SK-N-SH treated with all-trans-retinoic acid at 6 μM for 48 hours (cell line): ENCODE measurements at regions not wholly inside any gene's neighbourhood (a gene's known extent, or its start where the extent isn't known, plus 50 kb on each side); places are given as distances from the start of the nearest gene placed in this dataset.

Experiments
- ATAC-seq: fragments of 200-7000 bp; cut with Tn5 transposase; 3 replicates; pipeline ENCODE4 v1.9.1; 2020; ENCODE audit warnings: mild to moderate bottlenecking, moderate library complexity
- ARNTL ChIP-seq: fragments of 450-650 bp; formaldehyde crosslinking; IDR thresholded peaks from 2 replicates; pipeline ENCODE4 v1.5.0; 2020; ENCODE audit warnings: low read depth, mild to moderate bottlenecking, moderate library complexity, borderline replicate concordance
- CREB5 ChIP-seq: fragments of 250-450 bp; sonication (Bioruptor Pico); IDR thresholded peaks from 2 replicates; pipeline ENCODE4 v1.5.1; 2020; ENCODE audit warnings: low read depth, mild to moderate bottlenecking, moderate library complexity
- CSDC2 ChIP-seq: fragments of 250-450 bp; sonication (Bioruptor Pico); IDR thresholded peaks from 2 replicates; pipeline ENCODE4 v1.5.0; 2020; ENCODE audit warnings: mild to moderate bottlenecking, moderate library complexity
- CSRNP3 ChIP-seq: fragments of 250-450 bp; sonication (Bioruptor Pico); IDR thresholded peaks from 2 replicates; pipeline ENCODE4 v1.5.1; 2021; ENCODE audit warnings: mild to moderate bottlenecking, moderate library complexity
- ESRRG ChIP-seq: fragments of 250-450 bp; sonication (Bioruptor Pico); IDR thresholded peaks from 2 replicates; pipeline ENCODE4 v1.6.1; 2021; ENCODE audit warnings: mild to moderate bottlenecking
- GLIS3 ChIP-seq: fragments of 250-450 bp; sonication (Bioruptor Pico); IDR thresholded peaks from 2 replicates; pipeline ENCODE4 v1.5.0; 2020; ENCODE audit warnings: mild to moderate bottlenecking, moderate library complexity
- ISL1 ChIP-seq: fragments of 250-450 bp; sonication (Bioruptor Pico); IDR thresholded peaks from 2 replicates; pipeline ENCODE4 v2.1.2; 2022; ENCODE audit warnings: mild to moderate bottlenecking, moderate library complexity
- OSR1 ChIP-seq: fragments of 250-450 bp; sonication (Bioruptor Pico); IDR thresholded peaks from 2 replicates; pipeline ENCODE4 v1.8.0; 2022; ENCODE audit warnings: moderate library complexity, mild to moderate bottlenecking, inconsistent platforms
- PATZ1 ChIP-seq: fragments of 250-450 bp; sonication (Bioruptor Pico); IDR thresholded peaks from 2 replicates; pipeline ENCODE4 v1.8.0; 2020; ENCODE audit warnings: mild to moderate bottlenecking, moderate library complexity, borderline replicate concordance
- POU6F1 ChIP-seq: fragments of 250-450 bp; sonication (Bioruptor Pico); IDR thresholded peaks from 2 replicates; pipeline ENCODE4 v1.8.0; 2021; ENCODE audit warnings: low read depth, mild to moderate bottlenecking, moderate library complexity, borderline replicate concordance
- PPARA ChIP-seq: fragments of 250-450 bp; sonication (Bioruptor Pico); IDR thresholded peaks from 2 replicates; pipeline ENCODE4 v1.5.0; 2020; ENCODE audit warnings: mild to moderate bottlenecking, borderline replicate concordance
- RARB ChIP-seq: fragments of 250-450 bp; sonication (Bioruptor Pico); IDR thresholded peaks from 2 replicates; pipeline ENCODE4 v1.8.0; 2021; ENCODE audit warnings: mild to moderate bottlenecking, moderate library complexity
- TCF4 ChIP-seq: fragments of 250-450 bp; sonication (Bioruptor Pico); IDR thresholded peaks from 2 replicates; pipeline ENCODE4 v1.8.0; 2021; ENCODE audit warnings: mild to moderate bottlenecking, moderate library complexity, borderline replicate concordance
- TOX ChIP-seq: fragments of 250-450 bp; sonication (Bioruptor Pico); IDR thresholded peaks from 2 replicates; pipeline ENCODE4 v1.8.0; 2021; ENCODE audit warnings: mild to moderate bottlenecking, moderate library complexity, borderline replicate concordance
- TSHZ2 ChIP-seq: fragments of 250-450 bp; sonication (Bioruptor Pico); IDR thresholded peaks from 2 replicates; pipeline ENCODE4 v1.5.0; 2020; ENCODE audit warnings: mild to moderate bottlenecking, moderate library complexity
- ZC3H10 ChIP-seq: fragments of 250-450 bp; sonication (Bioruptor Pico); IDR thresholded peaks from 2 replicates; pipeline ENCODE4 v1.5.1; 2021; ENCODE audit warnings: mild to moderate bottlenecking, moderate library complexity
- ZFP3 ChIP-seq: fragments of 250-450 bp; sonication (Bioruptor Pico); IDR thresholded peaks from 2 replicates; pipeline ENCODE4 v1.5.0; 2020; ENCODE audit warnings: mild to moderate bottlenecking, moderate library complexity
- ZFP30 ChIP-seq: fragments of 450-650 bp; formaldehyde crosslinking; IDR thresholded peaks from 2 replicates; pipeline ENCODE4 v1.5.0; 2022; ENCODE audit warnings: mild to moderate bottlenecking, moderate library complexity
- ZNF565 ChIP-seq: fragments of 450-650 bp; formaldehyde crosslinking; conservative IDR thresholded peaks from 2 replicates; pipeline ENCODE4 v1.5.0; 2020; ENCODE audit warnings: low read depth, mild to moderate bottlenecking, moderate library complexity
- ZNF70 ChIP-seq: fragments of 450-650 bp; formaldehyde crosslinking; IDR thresholded peaks from 2 replicates; pipeline ENCODE4 v1.5.0; 2020; ENCODE audit warnings: mild to moderate bottlenecking, moderate library complexity
- ZNF8 ChIP-seq: fragments of 450-650 bp; formaldehyde crosslinking; IDR thresholded peaks from 2 replicates; pipeline ENCODE4 v1.5.0; 2020; ENCODE audit warnings: mild to moderate bottlenecking, moderate library complexity

- no peak for ATAC-seq
- no peak for TF ChIP-seq GLIS3 (CRISPR knock-in tag)
- TF ChIP-seq TSHZ2: no peak
- no peak for TF ChIP-seq ZFP30
- TF ChIP-seq RARB: no peak
- TF ChIP-seq POU6F1 (CRISPR knock-in tag): no peak
- no peak for TF ChIP-seq OSR1 (CRISPR knock-in tag)
- TF ChIP-seq ARNTL (CRISPR knock-in tag): no peak
- no peak for TF ChIP-seq TOX (CRISPR knock-in tag)
- no peak for TF ChIP-seq ZNF565 (CRISPR knock-in tag)
- no peak for TF ChIP-seq PATZ1
- TF ChIP-seq ZNF70 (CRISPR knock-in tag): no peak
- TF ChIP-seq CSDC2 (CRISPR knock-in tag): no peak
- TF ChIP-seq ZNF8 (CRISPR knock-in tag): no peak
- no peak for TF ChIP-seq ZC3H10 (CRISPR knock-in tag)
- TF ChIP-seq ISL1 (CRISPR knock-in tag): no peak
- TF ChIP-seq ZFP3: no peak
- no peak for TF ChIP-seq TCF4
- no peak for TF ChIP-seq CSRNP3 (CRISPR knock-in tag)
- TF ChIP-seq ESRRG (CRISPR knock-in tag): no peak
- no peak for TF ChIP-seq CREB5 (CRISPR knock-in tag)
These were observed 109.5 kb upstream of the NKX1-1 start for GRCh38 chr4:1515763-1516162.

GRCh38 chr4:1515156-1515555 is 108.9 kb upstream of the NKX1-1 start:
- no peak for TF ChIP-seq ARNTL (CRISPR knock-in tag)
- no peak for TF ChIP-seq ZNF70 (CRISPR knock-in tag)
- TF ChIP-seq POU6F1 (CRISPR knock-in tag): no peak
- TF ChIP-seq PATZ1: no peak
- no peak for TF ChIP-seq ZNF565 (CRISPR knock-in tag)
- no peak for TF ChIP-seq ZNF8 (CRISPR knock-in tag)
- TF ChIP-seq ESRRG (CRISPR knock-in tag): no peak
- TF ChIP-seq TOX (CRISPR knock-in tag): no peak
- TF ChIP-seq TSHZ2: no peak
- no peak for TF ChIP-seq PPARA (CRISPR knock-in tag)
- TF ChIP-seq ISL1 (CRISPR knock-in tag): no peak
- no peak for TF ChIP-seq ZFP30
- TF ChIP-seq CSDC2 (CRISPR knock-in tag): no peak
- no peak for ATAC-seq
